ENCODE measurements at regions not wholly inside any gene's neighbourhood (a gene's known extent, or its start where the extent isn't known, plus 50 kb on each side); places are given as distances from the start of the nearest gene placed in this dataset.

- WGBS (ENCODE audit: extremely low coverage, insufficient coverage, insufficient read length): no CpG with 5 or more reads among the region's 2 CpGs
- Histone ChIP-seq H3K4me2 (ENCODE audit: low read length) (no peak overlapping the region), H3K4me3 (ENCODE audit: low read depth, low read length) (no peak overlapping the region), H3K14ac (ENCODE audit: low read length) (no peak overlapping the region), H3K4ac (ENCODE audit: low read depth, low read length) (no peak overlapping the region), H4K12ac (ENCODE audit: low read depth, low read length) (no peak overlapping the region), H3K79me2 (ENCODE audit: control insufficient read depth, insufficient read depth, low read length, poor library complexity) (no peaks in the 10 kb centered on the region), H2AK5ac (ENCODE audit: low read length) (no peak overlapping the region), H3K79me1 (ENCODE audit: low read length) (peaks cover 3% of the 10 kb centered on the region), H3K23ac (ENCODE audit: low read length) (no peak overlapping the region), H3K18ac (ENCODE audit: low read length) (no peak overlapping the region), H2BK5ac (ENCODE audit: low read depth, low read length, poor library complexity) (no peak overlapping the region), H2BK12ac (ENCODE audit: low read length) (no peak overlapping the region), H3K9ac (ENCODE audit: low read length) (no peak overlapping the region), H3K27me3 (ENCODE audit: insufficient read depth, low read length) (no peaks in the 10 kb centered on the region), H2AFZ (ENCODE audit: insufficient read depth, low read length, poor library complexity) (no peak overlapping the region), H4K91ac (ENCODE audit: low read depth, low read length) (no peak overlapping the region), H3K36me3 (ENCODE audit: control insufficient read depth in 1 of 2, insufficient read depth in 2 of 2, low read length in 2 of 2) (no peaks in the 10 kb centered on the region), H3K4me1 (ENCODE audit: control insufficient read depth in 1 of 2, insufficient read depth in 2 of 2, low read length in 2 of 2) (peaks cover 0 to 2% of the 10 kb centered on the region in 2 experiments), H3K27ac (ENCODE audit: low read depth, low read length) (no peak overlapping the region), H4K8ac (ENCODE audit: low read depth, low read length) (no peak overlapping the region), H3K9me3 (ENCODE audit: insufficient read depth, low read depth, low read length) (peaks cover 1% of the 10 kb centered on the region), H2BK120ac (ENCODE audit: insufficient read depth, low read length, poor library complexity) (no peak overlapping the region)
- DNase-seq: no peak
These were observed 116.6 kb upstream of the SLC35B3 start for GRCh38 chr6:8551993-8552392.

GRCh38 chr6:8551386-8551785 is 116.0 kb upstream of the SLC35B3 start:
- H3K27me3 ChIP-seq (ENCODE audit: insufficient read depth, low read length): no peaks in the 10 kb centered on the region
- H3K4me3 ChIP-seq (ENCODE audit: low read depth, low read length): no peak overlapping the region
- no peak overlapping the region for H3K23ac ChIP-seq (ENCODE audit: low read length)
- H3K4me1 ChIP-seq (ENCODE audit: control insufficient read depth in 1 of 2, insufficient read depth in 2 of 2, low read length in 2 of 2): peaks cover 0 to 2% of the 10 kb centered on the region in 2 experiments
- H3K9ac ChIP-seq (ENCODE audit: low read length): no peak overlapping the region
- H2AFZ ChIP-seq (ENCODE audit: insufficient read depth, low read length, poor library complexity): no peak overlapping the region
- no peak overlapping the region for H4K8ac ChIP-seq (ENCODE audit: low read depth, low read length)
- peak overlapping the region; percentile 100 for H2BK12ac ChIP-seq (ENCODE audit: low read length)
- peaks cover 3% of the 10 kb centered on the region for H3K79me1 ChIP-seq (ENCODE audit: low read length)
- H3K18ac ChIP-seq (ENCODE audit: low read length): no peak overlapping the region
- H3K14ac ChIP-seq (ENCODE audit: low read length): no peak overlapping the region
- H3K79me2 ChIP-seq (ENCODE audit: control insufficient read depth, insufficient read depth, low read length, poor library complexity): no peaks in the 10 kb centered on the region
- H3K9me3 ChIP-seq (ENCODE audit: insufficient read depth, low read depth, low read length): peaks cover 1% of the 10 kb centered on the region
- no peak overlapping the region for H3K4ac ChIP-seq (ENCODE audit: low read depth, low read length)
- peak overlapping the region; percentile 86 for H2BK120ac ChIP-seq (ENCODE audit: insufficient read depth, low read length, poor library complexity)
- H3K27ac ChIP-seq (ENCODE audit: low read depth, low read length): no peak overlapping the region
- H4K91ac ChIP-seq (ENCODE audit: low read depth, low read length): no peak overlapping the region
- no CpG with 5 or more reads among the region's 2 CpGs for WGBS (ENCODE audit: extremely low coverage, insufficient coverage, insufficient read length)
- H3K36me3 ChIP-seq (ENCODE audit: control insufficient read depth in 1 of 2, insufficient read depth in 2 of 2, low read length in 2 of 2): no peaks in the 10 kb centered on the region
- no peak overlapping the region for H2BK5ac ChIP-seq (ENCODE audit: low read depth, low read length, poor library complexity)
- H4K12ac ChIP-seq (ENCODE audit: low read depth, low read length): no peak overlapping the region
- no peak overlapping the region for H2AK5ac ChIP-seq (ENCODE audit: low read length)
- H3K4me2 ChIP-seq (ENCODE audit: low read length): no peak overlapping the region
- DNase-seq: no peak

DNA sequence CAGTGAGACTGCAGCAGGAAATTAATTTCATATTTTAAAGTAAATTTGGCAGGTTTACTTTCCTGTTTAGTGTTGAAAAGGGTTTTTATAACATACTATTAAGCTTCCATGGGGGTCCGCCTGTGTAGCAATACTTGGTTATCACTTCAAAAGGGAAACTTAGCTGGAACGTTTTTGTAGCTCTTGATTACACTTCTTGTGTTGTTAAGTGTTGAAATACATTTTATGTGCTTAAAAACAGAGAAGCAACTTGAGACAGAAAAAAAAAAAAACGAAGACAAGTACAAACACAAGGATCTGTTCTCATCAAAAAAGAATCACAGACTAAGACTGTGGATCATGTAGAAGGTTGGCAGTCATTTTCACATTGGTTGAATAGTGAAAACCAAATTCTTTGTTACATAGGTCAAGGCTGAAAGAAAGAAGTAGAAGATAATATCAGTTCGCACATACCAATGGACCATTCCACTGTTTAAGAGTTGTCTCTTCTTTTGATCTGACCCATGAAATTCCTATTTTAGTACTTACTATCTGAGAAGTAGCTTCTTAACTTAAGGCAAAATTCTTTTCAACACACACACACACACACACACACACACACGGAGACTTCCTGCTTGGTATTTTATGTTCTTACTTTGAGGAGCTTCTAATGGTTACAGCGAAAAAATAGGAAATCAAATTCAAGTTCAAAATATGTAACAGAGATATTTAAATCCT is 113.9 kb upstream of the SLC35B3 start:
- no peak overlapping the region for H3K4me2 ChIP-seq (ENCODE audit: low read length)
- no peaks in the 10 kb centered on the region for H3K36me3 ChIP-seq (ENCODE audit: control insufficient read depth in 1 of 2, insufficient read depth in 2 of 2, low read length in 2 of 2)
- H3K4ac ChIP-seq (ENCODE audit: low read depth, low read length): no peak overlapping the region
- no peak overlapping the region for H4K8ac ChIP-seq (ENCODE audit: low read depth, low read length)
- H3K79me2 ChIP-seq (ENCODE audit: control insufficient read depth, insufficient read depth, low read length, poor library complexity): no peaks in the 10 kb centered on the region
- no peak overlapping the region for H3K18ac ChIP-seq (ENCODE audit: low read length)
- peaks cover 0 to 6% of the 10 kb centered on the region in 2 experiments for H3K4me1 ChIP-seq (ENCODE audit: control insufficient read depth in 1 of 2, insufficient read depth in 2 of 2, low read length in 2 of 2)
- no peaks in the 10 kb centered on the region for H3K27me3 ChIP-seq (ENCODE audit: insufficient read depth, low read length)
- no peak overlapping the region for H2BK12ac ChIP-seq (ENCODE audit: low read length)
- H2AK5ac ChIP-seq (ENCODE audit: low read length): no peak overlapping the region
- H3K27ac ChIP-seq (ENCODE audit: low read depth, low read length): peak overlapping the region; percentile 79
- H4K91ac ChIP-seq (ENCODE audit: low read depth, low read length): no peak overlapping the region
- no peak overlapping the region for H2BK5ac ChIP-seq (ENCODE audit: low read depth, low read length, poor library complexity)
- no peak overlapping the region for H2AFZ ChIP-seq (ENCODE audit: insufficient read depth, low read length, poor library complexity)
- H3K9me3 ChIP-seq (ENCODE audit: insufficient read depth, low read depth, low read length): peaks cover 1% of the 10 kb centered on the region
- no peak overlapping the region for H3K4me3 ChIP-seq (ENCODE audit: low read depth, low read length)
- H3K9ac ChIP-seq (ENCODE audit: low read length): no peak overlapping the region
- no peak overlapping the region for H4K12ac ChIP-seq (ENCODE audit: low read depth, low read length)
- H3K79me1 ChIP-seq (ENCODE audit: low read length): peaks cover 3% of the 10 kb centered on the region
- H3K23ac ChIP-seq (ENCODE audit: low read length): no peak overlapping the region
- no CpG with 5 or more reads among the region's 6 CpGs for WGBS (ENCODE audit: extremely low coverage, insufficient coverage, insufficient read length)
- DNase-seq: peak; percentile 66 to 91
- no peak overlapping the region for H2BK120ac ChIP-seq (ENCODE audit: insufficient read depth, low read length, poor library complexity)
- H3K14ac ChIP-seq (ENCODE audit: low read length): no peak overlapping the region

GRCh38 chr6:8546496-8546895 is 111.2 kb upstream of the SLC35B3 start:
- Histone ChIP-seq H3K27me3 (ENCODE audit: insufficient read depth, low read length) (no peaks in the 10 kb centered on the region), H3K27ac (ENCODE audit: low read depth, low read length) (no peak overlapping the region), H2AK5ac (ENCODE audit: low read length) (no peak overlapping the region), H3K4ac (ENCODE audit: low read depth, low read length) (no peak overlapping the region), H3K18ac (ENCODE audit: low read length) (no peak overlapping the region), H3K14ac (ENCODE audit: low read length) (no peak overlapping the region), H3K36me3 (ENCODE audit: control insufficient read depth in 1 of 2, insufficient read depth in 2 of 2, low read length in 2 of 2) (no peaks in the 10 kb centered on the region), H3K79me1 (ENCODE audit: low read length) (peaks cover 1% of the 10 kb centered on the region), H4K91ac (ENCODE audit: low read depth, low read length) (no peak overlapping the region), H4K12ac (ENCODE audit: low read depth, low read length) (no peak overlapping the region), H3K79me2 (ENCODE audit: control insufficient read depth, insufficient read depth, low read length, poor library complexity) (no peaks in the 10 kb centered on the region), H3K23ac (ENCODE audit: low read length) (no peak overlapping the region), H3K4me1 (ENCODE audit: control insufficient read depth in 1 of 2, insufficient read depth in 2 of 2, low read length in 2 of 2) (peaks cover 0 to 6% of the 10 kb centered on the region in 2 experiments), H3K4me3 (ENCODE audit: low read depth, low read length) (no peak overlapping the region), H4K8ac (ENCODE audit: low read depth, low read length) (no peak overlapping the region), H3K4me2 (ENCODE audit: low read length) (no peak overlapping the region), H3K9ac (ENCODE audit: low read length) (no peak overlapping the region), H2BK5ac (ENCODE audit: low read depth, low read length, poor library complexity) (no peak overlapping the region), H2AFZ (ENCODE audit: insufficient read depth, low read length, poor library complexity) (no peak overlapping the region), H2BK120ac (ENCODE audit: insufficient read depth, low read length, poor library complexity) (no peak overlapping the region), H2BK12ac (ENCODE audit: low read length) (no peak overlapping the region), H3K9me3 (ENCODE audit: insufficient read depth, low read depth, low read length) (no peaks in the 10 kb centered on the region)
- WGBS (ENCODE audit: extremely low coverage, insufficient coverage, insufficient read length): no CpG with 5 or more reads among the region's 7 CpGs
- DNase-seq: peak in 1 of 2 donors; percentile 46
